ENCODE measurements at regions not wholly inside any gene's neighbourhood (a gene's known extent, or its start where the extent isn't known, plus 50 kb on each side); places are given as distances from the start of the nearest gene placed in this dataset.

DNA sequence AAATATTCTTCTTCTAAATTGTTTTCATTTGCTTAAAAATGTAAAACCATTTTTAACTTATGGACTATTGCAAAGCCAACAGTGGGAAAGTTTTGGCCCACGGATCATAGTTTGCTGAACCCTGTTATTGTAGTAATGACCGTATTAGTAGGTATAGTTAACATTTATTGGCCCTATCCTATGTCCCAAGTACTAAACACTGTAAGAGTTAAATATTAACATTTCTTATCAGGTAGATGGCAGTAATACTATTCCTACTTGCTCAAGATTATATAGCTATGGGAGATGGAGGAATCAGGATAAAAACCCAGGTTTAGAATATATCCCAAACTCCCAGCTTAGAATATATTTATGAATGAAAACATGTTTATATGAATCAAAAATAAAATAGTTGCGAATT, 993.2 kb downstream of the SORCS3 start:
- no peaks in the 10 kb centered on the region for H3K4me1 ChIP-seq (ENCODE audit: control insufficient read depth, extremely low read depth, insufficient read depth, low read length)
- DNase-seq (ENCODE audit: low read depth, low spot score): no peak
- ChIA-PET POLR2A (no interaction called here), CTCF (no interaction called here)
- no peak overlapping the region for H2AFZ ChIP-seq (ENCODE audit: low read depth, low read length)
- intact Hi-C loops (cut with micrococcal nuclease): no loop called here
- TF ChIP-seq POLR2A (IDR thresholded peaks at IDR 0.05; ENCODE audit: low read depth, low read length) (no peak), GATA2 (IDR thresholded peaks at IDR 0.05; ENCODE audit: insufficient read depth, insufficient read length, low read depth, low read length) (no peak), MYC (IDR thresholded peaks at IDR 0.05; ENCODE audit: low read depth, low read length) (no peak)
- no peak overlapping the region for H3K27ac ChIP-seq (ENCODE audit: insufficient read depth, low read depth, low read length)
- dilution Hi-C loops (cut with MboI; ENCODE audit: extremely low pct_ligation_motif_present, low sequenced_read_pairs): no loop called here
- FAIRE-seq: no peak
- H3K4me3 ChIP-seq (replicated peaks in 1 of 3; ENCODE audit: insufficient read depth in 1 of 3, low read depth in 1 of 3, low read length in 3 of 3): no peak overlapping the region
- H3K4me2 ChIP-seq (ENCODE audit: insufficient read depth, low read length): no peak overlapping the region
- BruUV-seq (replicated peaks): no TSS peak
- no peaks in the 10 kb centered on the region for H3K9me3 ChIP-seq (replicated peaks; ENCODE audit: control insufficient read depth, insufficient read depth, low read length)
- no peaks in the 10 kb centered on the region for H3K79me2 ChIP-seq (ENCODE audit: control insufficient read depth, insufficient read depth, low read length)
- H3K36me3 ChIP-seq (ENCODE audit: control insufficient read depth in 2 of 2, extremely low read depth in 1 of 2, insufficient read depth in 2 of 2, low read length in 2 of 2): no peaks in the 10 kb centered on the region
- no peaks in the 10 kb centered on the region for H3K27me3 ChIP-seq (ENCODE audit: control insufficient read depth in 2 of 2, insufficient read depth in 2 of 2, low read length in 2 of 2)
- H3K9ac ChIP-seq (replicated peaks; ENCODE audit: extremely low read depth, insufficient read depth, low read length): no peak overlapping the region
- no peaks in the 10 kb centered on the region for H3K9me1 ChIP-seq (replicated peaks; ENCODE audit: control insufficient read depth, extremely low read depth, insufficient read depth, low read length)
- no peaks in the 10 kb centered on the region for H4K20me1 ChIP-seq (replicated peaks; ENCODE audit: control insufficient read depth, extremely low read depth, insufficient read depth, low read length)

DNA sequence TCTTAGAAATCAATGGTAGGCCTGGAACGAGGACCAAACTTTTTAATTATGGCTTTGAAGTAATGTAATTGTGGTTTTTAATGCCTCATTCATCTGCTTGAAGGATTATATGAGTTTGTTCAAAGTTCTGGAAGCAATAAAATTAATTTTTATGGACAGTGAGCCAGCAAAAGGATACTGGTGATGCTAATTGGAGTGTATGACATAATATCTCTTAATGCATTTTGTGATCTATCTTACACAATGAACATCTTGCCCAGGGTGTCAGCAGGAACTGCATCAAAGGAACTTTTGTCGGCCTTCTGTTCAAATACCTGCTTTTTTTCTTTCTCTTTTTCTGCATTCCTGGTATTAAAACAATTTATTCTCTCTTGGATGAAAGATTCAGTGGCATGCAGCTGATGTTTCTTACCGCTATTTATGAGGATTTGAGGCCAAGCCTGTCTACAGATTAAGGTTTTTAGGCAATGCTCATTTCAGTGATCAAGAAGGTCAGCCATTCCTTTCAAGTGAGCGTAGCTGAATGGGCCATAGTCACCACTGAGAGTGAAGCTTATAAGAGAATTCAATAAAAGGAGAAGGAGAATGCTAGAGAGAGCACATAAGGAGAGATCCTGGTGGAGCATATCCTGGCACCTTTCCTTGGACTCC, 974.8 kb downstream of the SORCS3 start:
- H3K4me1 ChIP-seq (ENCODE audit: control insufficient read depth, extremely low read depth, insufficient read depth, low read length): no peaks in the 10 kb centered on the region
- no peak overlapping the region for H3K4me3 ChIP-seq (replicated peaks in 1 of 3; ENCODE audit: insufficient read depth in 1 of 3, low read depth in 1 of 3, low read length in 3 of 3)
- no peaks in the 10 kb centered on the region for H3K9me3 ChIP-seq (replicated peaks; ENCODE audit: control insufficient read depth, insufficient read depth, low read length)
- intact Hi-C loops (cut with micrococcal nuclease) (no loop called here), dilution Hi-C loops (cut with MboI; ENCODE audit: extremely low pct_ligation_motif_present, low sequenced_read_pairs) (no loop called here)
- TF ChIP-seq MYC (IDR thresholded peaks at IDR 0.05; ENCODE audit: low read depth, low read length): no peak
- H2AFZ ChIP-seq (ENCODE audit: low read depth, low read length): no peak overlapping the region
- no peak overlapping the region for H3K9ac ChIP-seq (replicated peaks; ENCODE audit: extremely low read depth, insufficient read depth, low read length)
- H3K36me3 ChIP-seq (ENCODE audit: control insufficient read depth in 2 of 2, extremely low read depth in 1 of 2, insufficient read depth in 2 of 2, low read length in 2 of 2): no peaks in the 10 kb centered on the region
- BruUV-seq (replicated peaks): no TSS peak
- H3K9me1 ChIP-seq (replicated peaks; ENCODE audit: control insufficient read depth, extremely low read depth, insufficient read depth, low read length): no peaks in the 10 kb centered on the region
- no peaks in the 10 kb centered on the region for H4K20me1 ChIP-seq (replicated peaks; ENCODE audit: control insufficient read depth, extremely low read depth, insufficient read depth, low read length)
- POLR2A ChIA-PET: no interaction called here
- FAIRE-seq (no peak), DNase-seq (ENCODE audit: low read depth, low spot score) (no peak)
- no peaks in the 10 kb centered on the region for H3K79me2 ChIP-seq (ENCODE audit: control insufficient read depth, insufficient read depth, low read length)
- H3K27ac ChIP-seq (ENCODE audit: insufficient read depth, low read depth, low read length): no peak overlapping the region
- no peak overlapping the region for H3K4me2 ChIP-seq (ENCODE audit: insufficient read depth, low read length)
- H3K27me3 ChIP-seq (ENCODE audit: control insufficient read depth in 2 of 2, insufficient read depth in 2 of 2, low read length in 2 of 2): no peaks in the 10 kb centered on the region
- CTCF ChIA-PET: no interaction called here

Measured in endothelial cell of umbilical vein (primary cell).